K562 (cell line): ENCODE measurements at regions not wholly inside any gene's neighbourhood (a gene's known extent, or its start where the extent isn't known, plus 50 kb on each side); places are given as distances from the start of the nearest gene placed in this dataset.

Experiments
- ATAC-seq: fragments of 200-7000 bp; cut with Tn5 transposase; 3 replicates; pipeline ENCODE4 v1.9.1; 2020; ENCODE audit warnings: moderate library complexity
- BruUV-seq: library from RNA; stranded (reverse); fragments of 400-500 nt; replicated peaks from 2 replicates; lab custom pipeline; 2021; lab: Mats Ljungman, UMichigan
- CTCF ChIA-PET: fragments of 300-600 bp; formaldehyde crosslinking; extraction: SDS; loops from one replicate; lab custom pipeline; 2021; ENCODE audit warnings: low intra/inter-chr PET ratio; lab: Yijun Ruan, JAX
- POLR2A ChIA-PET: fragments of 300-600, 350-650 bp; sonication (Branson Sonifier 250); formaldehyde crosslinking; extraction: SDS; loops from one replicate; lab custom pipeline; 2021; ENCODE audit warnings: antibody characterized with exemption, inconsistent platforms; lab: Yijun Ruan, JAX
- DNase-seq, 4 experiments: peaks; one replicate each; pipeline versions ENCODE4 v3.0.0 to v3.0.0-alpha.2; 2011 to 2018; ENCODE audit warnings: low spot score in 3 of 4, mixed read lengths in 3 of 4; ENCODE audit errors: extremely low read depth in 1 of 4
- FAIRE-seq: peaks from 2 replicates; lab custom pipeline; 2011; peaks lifted over from hg19 to GRCh38; lab: Jason Lieb, UNC
- H2AFZ ChIP-seq: 2 replicates; pipeline ENCODE4 v1.6.0; 2011; ENCODE audit warnings: low read depth, low read length, control low read depth, inconsistent platforms
- H3K27ac ChIP-seq: fragments of 200-600 bp; 3 replicates; pipeline ENCODE4 v1.8.0; 2011; ENCODE audit warnings: low read depth, mild to moderate bottlenecking, control low read depth, inconsistent platforms, low read length, moderate library complexity, mixed read lengths; ENCODE audit errors: extremely low read depth
- H3K27me3 ChIP-seq, 2 experiments: fragments of 300-600 bp in 1 of 2; 2 replicates in 1 of 2; 3 replicates in 1 of 2; pipeline versions ENCODE4 v1.6.0 to v1.8.0; 2011; ENCODE audit warnings: inconsistent platforms in 2 of 2, low read length in 2 of 2, mild to moderate bottlenecking in 1 of 2, mixed read lengths in 1 of 2, moderate library complexity in 1 of 2; ENCODE audit not compliant: control insufficient read depth in 2 of 2, insufficient read depth in 2 of 2
- H3K36me3 ChIP-seq: fragments of 300-600 bp; 3 replicates; pipeline ENCODE4 v1.8.0; 2011; ENCODE audit warnings: mild to moderate bottlenecking, low read length, inconsistent platforms; ENCODE audit not compliant: control insufficient read depth, insufficient read depth
- H3K4me1 ChIP-seq, 2 experiments: fragments of 200-600 bp in 1 of 2; replicated peaks in 1 of 2; 2 replicates in 1 of 2; 3 replicates in 1 of 2; pipeline versions ENCODE4 v1.5.1 to v1.8.0; 2011; ENCODE audit warnings: inconsistent platforms in 2 of 2, low read length in 2 of 2, mild to moderate bottlenecking in 1 of 2, mixed read lengths in 1 of 2, moderate library complexity in 1 of 2; ENCODE audit not compliant: control insufficient read depth in 2 of 2, insufficient read depth in 2 of 2
- H3K4me2 ChIP-seq: 2 replicates; pipeline ENCODE4 v1.6.1; 2011; ENCODE audit warnings: low read length, control low read depth, inconsistent platforms, mixed read lengths; ENCODE audit not compliant: insufficient read depth
- H3K4me3 ChIP-seq: fragments of 200-600 bp; sonication (generic), shearing (Covaris generic); 2 replicates; pipeline ENCODE4 v1.5.1; 2016; ENCODE audit warnings: control low read depth, inconsistent platforms
- H3K79me2 ChIP-seq: fragments of 200-600 bp; 3 replicates; pipeline ENCODE4 v1.8.0; 2011; ENCODE audit warnings: low read length, inconsistent platforms; ENCODE audit not compliant: control insufficient read depth, insufficient read depth
- H3K9ac ChIP-seq, 2 experiments: 2 replicates each; pipeline versions ENCODE4 v1.6.0 to v1.6.1; 2011; ENCODE audit warnings: low read depth in 2 of 2, low read length in 2 of 2, control low read depth in 1 of 2, inconsistent platforms in 1 of 2, mild to moderate bottlenecking in 1 of 2, mixed read lengths in 1 of 2; ENCODE audit not compliant: insufficient read depth in 1 of 2
- H3K9me1 ChIP-seq: one replicate; pipeline ENCODE4 v1.6.0; 2011; ENCODE audit warnings: inconsistent platforms, mild to moderate bottlenecking, low read length, moderate library complexity; ENCODE audit not compliant: control insufficient read depth, insufficient read depth
- H3K9me3 ChIP-seq: replicated peaks from 2 replicates; pipeline ENCODE4 v1.5.1; 2011; ENCODE audit warnings: low read depth, low read length, inconsistent platforms; ENCODE audit not compliant: control insufficient read depth, insufficient read depth
- H4K20me1 ChIP-seq: replicated peaks from 2 replicates; pipeline ENCODE4 v1.6.1; 2011; ENCODE audit warnings: low read length, inconsistent platforms, mixed read lengths; ENCODE audit not compliant: control insufficient read depth, insufficient read depth
- CBFA2T2 ChIP-seq: fragments of 450-650 bp; conservative IDR thresholded peaks from 2 replicates; pipeline ENCODE4 v1.6.1; 2017; ENCODE audit warnings: mild to moderate bottlenecking
- FOXA1 ChIP-seq: fragments of 450-650 bp; IDR thresholded peaks from 2 replicates; pipeline ENCODE4 v1.6.1; 2016; ENCODE audit warnings: mild to moderate bottlenecking, borderline replicate concordance
- L3MBTL2 ChIP-seq: fragments of 450-650 bp; IDR thresholded peaks from 2 replicates; pipeline ENCODE4 v1.6.1; 2016; ENCODE audit warnings: mild to moderate bottlenecking, moderate library complexity
- NCOA2 ChIP-seq, 2 experiments: fragments of 450-650 bp; IDR thresholded peaks; 2 replicates each; pipeline ENCODE4 v1.6.1; 2018; ENCODE audit warnings: mild to moderate bottlenecking in 2 of 2, moderate library complexity in 1 of 2; ENCODE audit not compliant: partially characterized antibody in 2 of 2
- TAF7 ChIP-seq: fragments of 450-650 bp; IDR thresholded peaks from 2 replicates; pipeline ENCODE4 v1.6.1; 2016; ENCODE audit warnings: missing genetic modification characterization, missing compliant biosample characterization
- TFE3 ChIP-seq: fragments of 450-650 bp; formaldehyde crosslinking; IDR thresholded peaks from 2 replicates; pipeline ENCODE4 v1.4.0; 2020; ENCODE audit warnings: mild to moderate bottlenecking, mixed read lengths
- YY1 ChIP-seq, 3 experiments: IDR thresholded peaks; 2 replicates each; pipeline ENCODE4 v1.6.1; 2011; ENCODE audit warnings: low read length in 2 of 3, mild to moderate bottlenecking in 2 of 3, moderate library complexity in 2 of 3, borderline replicate concordance in 1 of 3, control low read depth in 1 of 3, low read depth in 1 of 3; ENCODE audit not compliant: insufficient read depth in 3 of 3, insufficient replicate concordance in 2 of 3, control insufficient read depth in 1 of 3, insufficient read length in 1 of 3; ENCODE audit errors: extremely low read depth in 1 of 3
- ZBTB34 ChIP-seq: fragments of 250-450 bp; sonication (Bioruptor Pico); IDR thresholded peaks from 2 replicates; pipeline ENCODE4 v1.8.0; 2021; ENCODE audit warnings: mild to moderate bottlenecking, moderate library complexity
- ZNF324 ChIP-seq: fragments of 250-450 bp; sonication (Bioruptor Pico); IDR thresholded peaks from 2 replicates; pipeline ENCODE4 v1.4.0; 2020; ENCODE audit warnings: mild to moderate bottlenecking
- ZNF589 ChIP-seq: fragments of 200-800 bp; sonication (Bioruptor generic); IDR thresholded peaks from 2 replicates; pipeline ENCODE4 v1.6.1; 2016; ENCODE audit warnings: low read depth, missing genetic modification characterization, missing compliant biosample characterization
- ZNF766 ChIP-seq: fragments of 200-800 bp; sonication (Bioruptor generic); conservative IDR thresholded peaks from 2 replicates; pipeline ENCODE4 v1.6.1; 2016; ENCODE audit warnings: missing genetic modification characterization, missing compliant biosample characterization
- WGBS: fragments of 100-300 bp; shearing (Covaris generic); methylation state at CpG from one replicate; pipeline ENCODE4 v1.1.6; 2016; ENCODE audit warnings: low coverage, mixed read lengths; ENCODE audit not compliant: insufficient coverage; ENCODE audit errors: missing lambda C conversion rate; 5-methylcytosine and 5-hydroxymethylcytosine counted together
- in situ Hi-C: fragments of 300-500 bp; cut with MboI; formaldehyde crosslinking; loops from 4 replicates; pipeline ENCODE4 v1.15.0; 2018; ENCODE audit warnings: inconsistent platforms, mixed read lengths
- intact Hi-C: fragments of 100-400 bp; cut with micrococcal nuclease; formaldehyde crosslinking; loops from 2 replicates; pipeline ENCODE4 v1.14.2; 2022

GRCh38 chr9:87421734-87422133, 75.9 kb upstream of the DAPK1 start:
- Histone ChIP-seq H4K20me1 (no peaks in the 10 kb centered on the region), H3K27ac (no peak overlapping the region), H3K9me1 (no peaks in the 10 kb centered on the region), H3K79me2 (no peaks in the 10 kb centered on the region)
- in situ Hi-C loops = no loop called here
- DNase-seq (no peak), ATAC-seq (no peak), FAIRE-seq (no peak)
- WGBS = 29% methylated on average over 3 of the region's 3 CpGs
- no TSS peak for BruUV-seq
- POLR2A ChIA-PET = no interaction called here
- intact Hi-C loops = no loop called here
- TF ChIP-seq TAF7 (no peak), ZNF766 (CRISPR knock-in tag) (no peak), ZNF589 (CRISPR knock-in tag) (no peak), NCOA2 (IDR thresholded peaks at IDR 0.05; ENCODE audit: partially characterized antibody in 2 of 2) (no peak), L3MBTL2 (no peak), CBFA2T2 (no peak), TFE3 (CRISPR knock-in tag) (no peak), ZNF324 (CRISPR knock-in tag) (no peak), YY1 (IDR thresholded peaks at IDR 0.05; ENCODE audit: borderline replicate concordance in 1 of 3, control insufficient read depth in 1 of 3, extremely low read depth in 1 of 3, insufficient read depth in 3 of 3, insufficient read length in 1 of 3, insufficient replicate concordance in 2 of 3, low read depth in 1 of 3, low read length in 2 of 3) (no peak), ZBTB34 (CRISPR knock-in tag) (no peak), FOXA1 (no peak)
- TF ChIP-seq, all 486 proteins: peak for 0
- Histone ChIP-seq H3K9ac (no peak overlapping the region), H2AFZ (no peak overlapping the region), H3K4me3 (no peak overlapping the region), H3K36me3 (no peaks in the 10 kb centered on the region), H3K4me2 (no peak overlapping the region), H3K4me1 (no peaks in the 10 kb centered on the region), H3K9me3 (no peaks in the 10 kb centered on the region; the same call in 1 of the 2 replicates), H3K27me3 (no peaks in the 10 kb centered on the region)
- CTCF ChIA-PET = no interaction called here
